Endodermal cell (in vitro differentiated cells): ENCODE measurements at regions not wholly inside any gene's neighbourhood (a gene's known extent, or its start where the extent isn't known, plus 50 kb on each side); places are given as distances from the start of the nearest gene placed in this dataset.

Experiments
- DNase-seq: peaks from one replicate; pipeline ENCODE4 v3.0.0-alpha.2; 2017
- H3K27ac ChIP-seq: 2 replicates; pipeline ENCODE4 v1.5.1; 2013; ENCODE audit warnings: mild to moderate bottlenecking, low read depth, low read length, moderate library complexity
- H3K27me3 ChIP-seq: 2 replicates; pipeline ENCODE4 v1.6.1; 2013; ENCODE audit warnings: mild to moderate bottlenecking, low read length, moderate library complexity; ENCODE audit not compliant: insufficient read depth, control insufficient read depth, poor library complexity, severe bottlenecking
- H3K36me3 ChIP-seq: 2 replicates; pipeline ENCODE4 v1.7.0; 2013; ENCODE audit warnings: mild to moderate bottlenecking, low read length, moderate library complexity; ENCODE audit not compliant: control insufficient read depth, insufficient read depth
- H3K4me1 ChIP-seq: one replicate; pipeline ENCODE4 v1.7.0; 2013; ENCODE audit warnings: low read length; ENCODE audit not compliant: control insufficient read depth, insufficient read depth
- H3K4me3 ChIP-seq: 2 replicates; pipeline ENCODE4 v1.5.1; 2013; ENCODE audit warnings: mild to moderate bottlenecking, low read length, moderate library complexity
- H3K9ac ChIP-seq: 2 replicates; pipeline ENCODE4 v1.6.1; 2013; ENCODE audit warnings: mild to moderate bottlenecking, low read length, moderate library complexity; ENCODE audit not compliant: poor library complexity, severe bottlenecking; ENCODE audit errors: extremely low read depth
- H3K9me3 ChIP-seq: 2 replicates; pipeline ENCODE4 v1.6.1; 2013; ENCODE audit warnings: mild to moderate bottlenecking, low read length, moderate library complexity; ENCODE audit not compliant: control insufficient read depth
- H3K27ac Mint-ChIP-seq: 2 replicates; pipeline ENCODE4 v1.8.0; 2020; ENCODE audit warnings: mixed read lengths
- H3K27me3 Mint-ChIP-seq: 2 replicates; pipeline ENCODE4 v1.8.0; 2021; ENCODE audit warnings: mild to moderate bottlenecking, mixed read lengths; ENCODE audit not compliant: insufficient read depth
- H3K36me3 Mint-ChIP-seq: 2 replicates; pipeline ENCODE4 v1.8.0; 2020; ENCODE audit warnings: low read depth, mixed read lengths
- H3K4me1 Mint-ChIP-seq: 2 replicates; pipeline ENCODE4 v1.8.0; 2020; ENCODE audit warnings: mixed read lengths
- H3K4me3 Mint-ChIP-seq: 2 replicates; pipeline ENCODE4 v1.8.0; 2020; ENCODE audit warnings: mild to moderate bottlenecking, moderate library complexity, mixed read lengths
- H3K9me3 Mint-ChIP-seq: 2 replicates; pipeline ENCODE4 v1.8.0; 2020; ENCODE audit warnings: mild to moderate bottlenecking, mixed read lengths
- WGBS, 2 experiments: methylation state at CpG; one replicate each; pipeline versions ENCODE4 v1.1.5 to v1.1.7; 2013; ENCODE audit warnings: missing lambda C conversion rate in 2 of 2, mixed read lengths in 1 of 2; ENCODE audit not compliant: insufficient coverage in 1 of 2, insufficient read length in 1 of 2; 5-methylcytosine and 5-hydroxymethylcytosine counted together
- TF ChIP-seq, protein P1 (sequence below): fragments of 200-600 bp; sonication (generic); conservative IDR thresholded peaks from 2 replicates; pipeline ENCODE4 v1.5.0; 2021; ENCODE audit warnings: antibody characterized with exemption, mild to moderate bottlenecking

- no peak overlapping the region for H3K27ac Mint-ChIP-seq
Measured at GRCh38 chr1:168476588-168477385, 67.0 kb downstream of the XCL2 start.

GRCh38 chr1:168474322-168474721 lies 69.5 kb downstream of the XCL2 start:
- Histone ChIP-seq H3K27ac (no peak overlapping the region), H3K9me3 (peaks cover 11% of the 10 kb centered on the region), H3K4me3 (no peak overlapping the region), H3K36me3 (no peaks in the 10 kb centered on the region), H3K4me1 (no peaks in the 10 kb centered on the region), H3K27me3 (no peaks in the 10 kb centered on the region), H3K9ac (no peak overlapping the region)
- H3K4me3 Mint-ChIP-seq, result no peak overlapping the region
- peaks cover 10% of the 10 kb centered on the region for H3K36me3 Mint-ChIP-seq
- H3K9me3 Mint-ChIP-seq, result peaks cover 34% of the 10 kb centered on the region
- 97 to 100% methylated on average over 1 of the region's 1 CpG for WGBS, 2 experiments
- peaks cover 1% of the 10 kb centered on the region for H3K4me1 Mint-ChIP-seq
- H3K27ac Mint-ChIP-seq, result no peak overlapping the region
- DNase-seq, result no peak
- no peaks in the 10 kb centered on the region for H3K27me3 Mint-ChIP-seq
- TF ChIP-seq, protein P1, sequence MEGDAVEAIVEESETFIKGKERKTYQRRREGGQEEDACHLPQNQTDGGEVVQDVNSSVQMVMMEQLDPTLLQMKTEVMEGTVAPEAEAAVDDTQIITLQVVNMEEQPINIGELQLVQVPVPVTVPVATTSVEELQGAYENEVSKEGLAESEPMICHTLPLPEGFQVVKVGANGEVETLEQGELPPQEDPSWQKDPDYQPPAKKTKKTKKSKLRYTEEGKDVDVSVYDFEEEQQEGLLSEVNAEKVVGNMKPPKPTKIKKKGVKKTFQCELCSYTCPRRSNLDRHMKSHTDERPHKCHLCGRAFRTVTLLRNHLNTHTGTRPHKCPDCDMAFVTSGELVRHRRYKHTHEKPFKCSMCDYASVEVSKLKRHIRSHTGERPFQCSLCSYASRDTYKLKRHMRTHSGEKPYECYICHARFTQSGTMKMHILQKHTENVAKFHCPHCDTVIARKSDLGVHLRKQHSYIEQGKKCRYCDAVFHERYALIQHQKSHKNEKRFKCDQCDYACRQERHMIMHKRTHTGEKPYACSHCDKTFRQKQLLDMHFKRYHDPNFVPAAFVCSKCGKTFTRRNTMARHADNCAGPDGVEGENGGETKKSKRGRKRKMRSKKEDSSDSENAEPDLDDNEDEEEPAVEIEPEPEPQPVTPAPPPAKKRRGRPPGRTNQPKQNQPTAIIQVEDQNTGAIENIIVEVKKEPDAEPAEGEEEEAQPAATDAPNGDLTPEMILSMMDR, result no peak

More at GRCh38 chr1:168476588-168477385, 67.0 kb downstream of the XCL2 start:
- H3K9me3 Mint-ChIP-seq, result peaks cover 34% of the 10 kb centered on the region
- H3K9me3 ChIP-seq, result peaks cover 11% of the 10 kb centered on the region
- H3K9ac ChIP-seq, result no peak overlapping the region
- peaks cover 10% of the 10 kb centered on the region for H3K36me3 Mint-ChIP-seq
- TF ChIP-seq, protein P1, result no peak
- H3K4me1 ChIP-seq, result peaks cover 11% of the 10 kb centered on the region
- no peaks in the 10 kb centered on the region for H3K36me3 ChIP-seq
- no peaks in the 10 kb centered on the region for H3K27me3 ChIP-seq
- H3K4me3 ChIP-seq, result no peak overlapping the region
- WGBS, 2 experiments, result 90 to 92% methylated on average over 5 to 7 of the region's 7 CpGs
- no peak overlapping the region for H3K27ac ChIP-seq
- no peak for DNase-seq
- H3K4me1 Mint-ChIP-seq, result peaks cover 12% of the 10 kb centered on the region
- no peaks in the 10 kb centered on the region for H3K27me3 Mint-ChIP-seq
- no peak overlapping the region for H3K4me3 Mint-ChIP-seq

DNA sequence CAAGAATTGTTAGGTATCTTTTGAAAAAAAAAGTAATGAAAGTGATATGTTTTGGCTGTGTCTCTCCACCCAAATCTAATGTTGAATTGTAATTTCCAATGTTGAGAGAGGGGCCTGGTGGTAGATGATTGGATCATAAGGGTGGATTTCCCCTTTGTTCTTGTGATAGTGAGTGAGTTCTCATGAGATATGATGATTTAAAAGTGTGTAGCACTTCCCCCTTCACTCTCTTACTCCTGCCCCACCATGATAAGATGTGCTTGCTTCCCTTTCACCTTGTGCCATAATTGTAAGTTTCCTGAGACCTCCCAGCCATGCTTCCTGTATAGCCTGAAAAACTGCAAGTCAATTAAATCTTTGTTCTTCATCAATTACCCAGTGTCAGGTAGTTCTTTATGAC lies 70.7 kb downstream of the XCL2 start:
- no peak overlapping the region for H3K27ac ChIP-seq
- Mint-ChIP-seq H3K4me1 (peaks cover 1% of the 10 kb centered on the region), H3K4me3 (no peak overlapping the region), H3K36me3 (peaks cover 10% of the 10 kb centered on the region), H3K27me3 (no peaks in the 10 kb centered on the region), H3K9me3 (peaks cover 34% of the 10 kb centered on the region), H3K27ac (no peak overlapping the region)
- no peak for DNase-seq
- no peak overlapping the region for H3K9ac ChIP-seq
- H3K9me3 ChIP-seq, result peaks cover 11% of the 10 kb centered on the region
- H3K27me3 ChIP-seq, result no peaks in the 10 kb centered on the region
- TF ChIP-seq, protein P1, result no peak
- H3K4me3 ChIP-seq, result no peak overlapping the region
- H3K4me1 ChIP-seq, result no peaks in the 10 kb centered on the region
- no peaks in the 10 kb centered on the region for H3K36me3 ChIP-seq
